ENCODE measurements at regions not wholly inside any gene's neighbourhood (a gene's known extent, or its start where the extent isn't known, plus 50 kb on each side); places are given as distances from the start of the nearest gene placed in this dataset.

- H3K4me2 ChIP-seq: no peak overlapping the region
- ChIA-PET POLR2A (no interaction called here), CTCF (no interaction called here)
- H3K4me3 ChIP-seq: no peak overlapping the region
- no peak for FAIRE-seq
- no peaks in the 10 kb centered on the region for H3K9me3 ChIP-seq
- no peak for DNase-seq (ENCODE audit: low read depth in 1 of 2, low spot score in 1 of 2)
- no peak for ATAC-seq
- H3K27ac ChIP-seq: no peak overlapping the region
- 65% methylated on average over 3 of the region's 3 CpGs for WGBS (ENCODE audit: missing lambda C conversion rate)
- TF ChIP-seq CBX8 (IDR thresholded peaks at IDR 0.05) (no peak), NFE2L2 (conservative IDR thresholded peaks at IDR 0.05; ENCODE audit: low read length) (no peak), HDAC2 (IDR thresholded peaks at IDR 0.05) (no peak), FOSB (CRISPR knock-in tag; IDR thresholded peaks at IDR 0.05) (no peak), HOXB13 (CRISPR knock-in tag; IDR thresholded peaks at IDR 0.05; ENCODE audit: low read depth) (no peak), SMC3 (IDR thresholded peaks at IDR 0.05) (no peak), KDM5A (IDR thresholded peaks at IDR 0.05) (no peak), MYC (IDR thresholded peaks at IDR 0.05; ENCODE audit: borderline replicate concordance, low read length) (no peak), BCL3 (IDR thresholded peaks at IDR 0.05) (no peak), SREBF2 (IDR thresholded peaks at IDR 0.05) (no peak), EHF (CRISPR knock-in tag; IDR thresholded peaks at IDR 0.05) (no peak), E2F6 (IDR thresholded peaks at IDR 0.05; ENCODE audit: borderline replicate concordance, low read depth) (no peak), ATOH8 (CRISPR knock-in tag; IDR thresholded peaks at IDR 0.05; ENCODE audit: low read depth) (no peak), HES2 (IDR thresholded peaks at IDR 0.05) (no peak), ZSCAN20 (CRISPR knock-in tag; IDR thresholded peaks at IDR 0.05) (no peak), ZFP36 (IDR thresholded peaks at IDR 0.05; ENCODE audit: borderline replicate concordance, partially characterized antibody) (no peak), JUNB (IDR thresholded peaks at IDR 0.05) (no peak)
- H3K4me1 ChIP-seq: peaks cover 6% of the 10 kb centered on the region; the same call in 1 of the 3 replicates
Observed at GRCh38 chr18:57853133-57853532, 50.0 kb upstream of the ATP8B1 start.

All from A549 (cell line).